NCI-H128 (cell line): ENCODE measurements at regions not wholly inside any gene's neighbourhood (a gene's known extent, or its start where the extent isn't known, plus 50 kb on each side); places are given as distances from the start of the nearest gene placed in this dataset.

ENCODE experiments used
- DNase-seq: peaks from one replicate; lab custom pipeline; 2025; ENCODE audit not compliant: unreplicated experiment; lab: John Stamatoyannopoulos, UW

GRCh38 chr9:135239100-135239768 lies 151.8 kb downstream of the OLFM1 start:
- no peak for DNase-seq

- no peak for DNase-seq
Measured at GRCh38 chr9:135239769-135240141, 152.3 kb downstream of the OLFM1 start.

- DNase-seq, result no peak
Measured at GRCh38 chr9:135240222-135240621, 152.8 kb downstream of the OLFM1 start.

GRCh38 chr9:135240871-135241311 lies 153.4 kb downstream of the OLFM1 start:
- DNase-seq, result no peak

- DNase-seq, result no peak
Measured at GRCh38 chr9:135241381-135242048, 154.0 kb downstream of the OLFM1 start.

GRCh38 chr9:135242049-135242396 lies 154.6 kb downstream of the OLFM1 start:
- no peak for DNase-seq

- DNase-seq, result no peak
Measured at GRCh38 chr9:135242406-135242805, 154.9 kb downstream of the OLFM1 start.

GRCh38 chr9:135243201-135244190 lies 156.0 kb downstream of the OLFM1 start:
- DNase-seq, result no peak

- no peak for DNase-seq
Measured at GRCh38 chr9:135244271-135245221, 157.1 kb downstream of the OLFM1 start.

GRCh38 chr9:135245482-135246247 lies 158.2 kb downstream of the OLFM1 start:
- no peak for DNase-seq

- DNase-seq, result no peak
Measured at GRCh38 chr9:135246248-135247205, 159.1 kb downstream of the OLFM1 start.

- no peak for DNase-seq
Measured at GRCh38 chr9:135247227-135247930, 159.9 kb downstream of the OLFM1 start.

GRCh38 chr9:135248111-135248510 lies 160.6 kb downstream of the OLFM1 start:
- no peak for DNase-seq

GRCh38 chr9:135248721-135249120 lies 161.3 kb downstream of the OLFM1 start:
- DNase-seq, result no peak

- DNase-seq, result no peak
Measured at GRCh38 chr9:135249191-135249590, 161.7 kb downstream of the OLFM1 start.

GRCh38 chr9:135249711-135250110 lies 162.2 kb downstream of the OLFM1 start:
- DNase-seq, result no peak

GRCh38 chr9:135251331-135251761 lies 163.9 kb downstream of the OLFM1 start:
- no peak for DNase-seq
